Endothelial cell of umbilical vein (primary cell): ENCODE measurements at regions not wholly inside any gene's neighbourhood (a gene's known extent, or its start where the extent isn't known, plus 50 kb on each side); places are given as distances from the start of the nearest gene placed in this dataset.

ENCODE experiments used
- BruUV-seq: library from RNA; stranded (reverse); fragments of 400-500 nt; replicated peaks from 2 replicates; lab custom pipeline; 2021; lab: Mats Ljungman, UMichigan
- CTCF ChIA-PET: fragments of 300-600, 350-600 bp; sonication (Branson Sonifier 250); formaldehyde crosslinking; loops from one replicate; lab custom pipeline; 2021; ENCODE audit warnings: antibody characterized with exemption, inconsistent platforms; lab: Charles Lee
- POLR2A ChIA-PET: fragments of 300-600, 350-600 bp; sonication (Branson Sonifier 250); formaldehyde crosslinking; loops from one replicate; lab custom pipeline; 2021; ENCODE audit warnings: antibody characterized with exemption, inconsistent platforms; lab: Charles Lee
- DNase-seq: peaks from one replicate; pipeline ENCODE4 v3.0.0-alpha.2; 2011; ENCODE audit warnings: low read depth, low spot score
- FAIRE-seq: peaks from 2 replicates; lab custom pipeline; 2011; peaks lifted over from hg19 to GRCh38; lab: Jason Lieb, UNC
- H2AFZ ChIP-seq: 2 replicates; pipeline ENCODE4 v1.6.0; 2012; ENCODE audit warnings: low read depth, low read length, control low read depth, inconsistent platforms
- H3K27ac ChIP-seq: 2 replicates; pipeline ENCODE4 v1.5.1; 2011; ENCODE audit warnings: low read depth, mild to moderate bottlenecking, control low read depth, low read length, moderate library complexity; ENCODE audit not compliant: insufficient read depth
- H3K27me3 ChIP-seq, 2 experiments: 2 replicates each; pipeline versions ENCODE4 v1.6.0 to v1.6.1; 2011; ENCODE audit warnings: low read length in 2 of 2, mixed read lengths in 1 of 2; ENCODE audit not compliant: control insufficient read depth in 2 of 2, insufficient read depth in 2 of 2
- H3K36me3 ChIP-seq, 2 experiments: 2 replicates in 1 of 2; 3 replicates in 1 of 2; pipeline ENCODE4 v1.5.1; 2011; ENCODE audit warnings: low read length in 2 of 2, mild to moderate bottlenecking in 1 of 2, moderate library complexity in 1 of 2; ENCODE audit not compliant: control insufficient read depth in 2 of 2, insufficient read depth in 2 of 2; ENCODE audit errors: extremely low read depth in 1 of 2
- H3K4me1 ChIP-seq: 3 replicates; pipeline ENCODE4 v1.5.1; 2011; ENCODE audit warnings: mild to moderate bottlenecking, low read length; ENCODE audit not compliant: control insufficient read depth, insufficient read depth; ENCODE audit errors: extremely low read depth
- H3K4me2 ChIP-seq: 2 replicates; pipeline ENCODE4 v1.6.1; 2011; ENCODE audit warnings: low read length, control low read depth, mixed read lengths; ENCODE audit not compliant: insufficient read depth
- H3K4me3 ChIP-seq, 3 experiments: fragments of 200-600 bp in 1 of 3; sonication (generic), shearing (Covaris generic) in 1 of 3; replicated peaks in 1 of 3; 2 replicates each; pipeline ENCODE4 v1.5.1; 2011 to 2016; ENCODE audit warnings: control low read depth in 3 of 3, low read length in 3 of 3, mild to moderate bottlenecking in 2 of 3, inconsistent platforms in 1 of 3, low read depth in 1 of 3, moderate library complexity in 1 of 3; ENCODE audit not compliant: insufficient read depth in 1 of 3
- H3K79me2 ChIP-seq: 2 replicates; pipeline ENCODE4 v1.6.0; 2012; ENCODE audit warnings: low read length, inconsistent platforms; ENCODE audit not compliant: control insufficient read depth, insufficient read depth
- H3K9ac ChIP-seq: replicated peaks from 2 replicates; pipeline ENCODE3; 2011; ENCODE audit warnings: low read length, control low read depth; ENCODE audit not compliant: insufficient read depth; ENCODE audit errors: extremely low read depth
- H3K9me1 ChIP-seq: replicated peaks from 3 replicates; pipeline ENCODE4 v1.6.0; 2011; ENCODE audit warnings: mild to moderate bottlenecking, low read length; ENCODE audit not compliant: control insufficient read depth, insufficient read depth; ENCODE audit errors: extremely low read depth
- H3K9me3 ChIP-seq: replicated peaks from 2 replicates; pipeline ENCODE4 v1.5.1; 2012; ENCODE audit warnings: low read length, inconsistent platforms; ENCODE audit not compliant: control insufficient read depth, insufficient read depth
- H4K20me1 ChIP-seq: replicated peaks from 2 replicates; pipeline ENCODE3; 2011; ENCODE audit warnings: mild to moderate bottlenecking, low read length; ENCODE audit not compliant: control insufficient read depth, insufficient read depth; ENCODE audit errors: extremely low read depth
- CTCF ChIP-seq, 2 donors: IDR thresholded peaks; 1 replicate in 1 of 2; 2 replicates in 1 of 2; pipeline ENCODE4 v1.5.1; 2011; ENCODE audit warnings: low read length in 2 of 2, mild to moderate bottlenecking in 2 of 2, moderate library complexity in 2 of 2, control low read depth in 1 of 2, inconsistent platforms in 1 of 2, low read depth in 1 of 2; ENCODE audit not compliant: insufficient read depth in 1 of 2; ENCODE audit errors: extremely low read depth in 1 of 2
- EZH2 ChIP-seq: IDR thresholded peaks from 2 replicates; pipeline ENCODE4 v1.6.1; 2012; ENCODE audit warnings: borderline replicate concordance, low read depth, mild to moderate bottlenecking, moderate library complexity, low read length, inconsistent platforms; ENCODE audit not compliant: severe bottlenecking
- FOS ChIP-seq: IDR thresholded peaks from 2 replicates; pipeline ENCODE4 v1.6.1; 2011; ENCODE audit warnings: mild to moderate bottlenecking, low read length, moderate library complexity, borderline replicate concordance; ENCODE audit not compliant: insufficient read depth
- GATA2 ChIP-seq: IDR thresholded peaks from 2 replicates; pipeline ENCODE4 v1.7.0; 2011; ENCODE audit warnings: low read depth, mild to moderate bottlenecking, moderate library complexity, mixed read lengths, low read length; ENCODE audit not compliant: insufficient read length, insufficient read depth
- JUN ChIP-seq: IDR thresholded peaks from 2 replicates; pipeline ENCODE4 v1.6.1; 2011; ENCODE audit warnings: borderline replicate concordance, low read depth; ENCODE audit not compliant: insufficient read length, insufficient read depth
- MAX ChIP-seq: IDR thresholded peaks from 2 replicates; pipeline ENCODE4 v1.6.1; 2011; ENCODE audit not compliant: insufficient read depth, insufficient read length
- MYC ChIP-seq: IDR thresholded peaks from one replicate; pipeline ENCODE4 v1.6.1; 2011; ENCODE audit warnings: mild to moderate bottlenecking, low read depth, low read length
- POLR2A ChIP-seq: IDR thresholded peaks from 2 replicates; pipeline ENCODE4 v1.6.1; 2012; ENCODE audit warnings: low read depth, mild to moderate bottlenecking, control low read depth, low read length
- POLR2AphosphoS5 ChIP-seq: IDR thresholded peaks from 2 replicates; pipeline ENCODE4 v1.6.1; 2012; ENCODE audit warnings: low read depth, mild to moderate bottlenecking, control low read depth, low read length, moderate library complexity; ENCODE audit not compliant: insufficient read depth
- dilution Hi-C: fragments of 300-500 bp; cut with MboI; formaldehyde crosslinking; loops from one replicate; pipeline ENCODE4 v1.15.0; 2019; ENCODE audit warnings: low sequenced_read_pairs; ENCODE audit not compliant: extremely low pct_ligation_motif_present
- intact Hi-C: fragments of 100-400 bp; cut with micrococcal nuclease; formaldehyde crosslinking; loops from one replicate; pipeline ENCODE4 v1.10.0; 2022

- ChIA-PET POLR2A (no interaction called here), CTCF (no interaction called here)
- Histone ChIP-seq H3K9me1 (no peaks in the 10 kb centered on the region), H3K27me3 (no peaks in the 10 kb centered on the region), H3K36me3 (no peaks in the 10 kb centered on the region), H3K4me2 (no peak overlapping the region), H3K27ac (no peak overlapping the region), H4K20me1 (no peaks in the 10 kb centered on the region), H3K9me3 (no peaks in the 10 kb centered on the region), H3K9ac (no peak overlapping the region), H3K4me1 (no peaks in the 10 kb centered on the region), H2AFZ (no peak overlapping the region), H3K79me2 (no peaks in the 10 kb centered on the region), H3K4me3 (no peak overlapping the region)
- intact Hi-C loops (no loop called here), dilution Hi-C loops (no loop called here)
- no peak for DNase-seq
- no TSS peak for BruUV-seq
- no peak for FAIRE-seq
- TF ChIP-seq EZH2, result no peak
- TF ChIP-seq FOS, result no peak
- no peak for TF ChIP-seq POLR2A
- TF ChIP-seq GATA2, result no peak
- no peak for TF ChIP-seq CTCF (IDR thresholded peaks at IDR 0.05; ENCODE audit: extremely low read depth in 1 of 2, insufficient read depth in 1 of 2, low read depth in 1 of 2, low read length in 2 of 2)
- no peak for TF ChIP-seq MYC
- no peak for TF ChIP-seq MAX
- TF ChIP-seq JUN, result no peak
- no peak for TF ChIP-seq POLR2AphosphoS5
These were observed 547.3 kb upstream of the PLXNA2 start for GRCh38 chr1:208791456-208791855.
